ENCODE measurements at regions not wholly inside any gene's neighbourhood (a gene's known extent, or its start where the extent isn't known, plus 50 kb on each side); places are given as distances from the start of the nearest gene placed in this dataset.

- DNase-seq (ENCODE audit: low read depth, low spot score) (no peak), ATAC-seq (no peak)
- Histone ChIP-seq H3K9ac (ENCODE audit: low read length) (no peak overlapping the region), H4K20me1 (ENCODE audit: insufficient read depth) (no peaks in the 10 kb centered on the region), H3K9me2 (ENCODE audit: insufficient read depth) (no peaks in the 10 kb centered on the region), H3K9me3 (ENCODE audit: control insufficient read depth in 1 of 2, insufficient read depth in 1 of 2, low read depth in 1 of 2, low read length in 2 of 2) (peaks cover 3 to 11% of the 10 kb centered on the region in 2 experiments; a peak in 2 of 4 replicates), H2AFZ (ENCODE audit: low read depth, low read length, poor library complexity, severe bottlenecking) (no peak overlapping the region), H3K4me2 (ENCODE audit: low read length) (no peak overlapping the region), H3K4me1 (ENCODE audit: control insufficient read depth in 1 of 2, insufficient read depth in 2 of 2, low read length in 2 of 2) (no peaks in the 10 kb centered on the region), H3K79me2 (ENCODE audit: insufficient read depth, low read length) (no peaks in the 10 kb centered on the region), H3K27me3 (ENCODE audit: insufficient read depth, low read length) (no peaks in the 10 kb centered on the region), H3K27ac (ENCODE audit: low read depth, low read length) (no peak overlapping the region), H3K36me3 (ENCODE audit: control insufficient read depth in 1 of 2, insufficient read depth in 2 of 2, low read length in 2 of 2) (no peaks in the 10 kb centered on the region), H3K4me3 (replicated peaks in 1 of 2; ENCODE audit: low read depth in 1 of 2, low read length in 2 of 2) (no peak overlapping the region)
- TF ChIP-seq EGR1 (IDR thresholded peaks at IDR 0.05; ENCODE audit: low read depth), result no peak
- TF ChIP-seq ATF3 (IDR thresholded peaks at IDR 0.05), result no peak
- TF ChIP-seq POLR2AphosphoS5 (IDR thresholded peaks at IDR 0.05; ENCODE audit: low read depth, low read length), result no peak
- no peak for TF ChIP-seq TCF7L2 (IDR thresholded peaks at IDR 0.05; ENCODE audit: borderline replicate concordance, extremely low read depth, insufficient read depth, insufficient read length)
- ChIA-PET CTCF (no interaction called here), POLR2A (no interaction called here), RAD21 (ENCODE audit: low non-redundant PET in 1 of 2, low total read pairs in 2 of 2, uncharacterized antibody in 2 of 2, unreplicated experiment in 2 of 2) (no interaction called here)
- BruUV-seq (replicated peaks), result no TSS peak
- intact Hi-C loops (cut with micrococcal nuclease), result no loop called here
These were observed 678.3 kb downstream of the TOX3 start for GRCh38 chr16:51868631-51869030.

DNA sequence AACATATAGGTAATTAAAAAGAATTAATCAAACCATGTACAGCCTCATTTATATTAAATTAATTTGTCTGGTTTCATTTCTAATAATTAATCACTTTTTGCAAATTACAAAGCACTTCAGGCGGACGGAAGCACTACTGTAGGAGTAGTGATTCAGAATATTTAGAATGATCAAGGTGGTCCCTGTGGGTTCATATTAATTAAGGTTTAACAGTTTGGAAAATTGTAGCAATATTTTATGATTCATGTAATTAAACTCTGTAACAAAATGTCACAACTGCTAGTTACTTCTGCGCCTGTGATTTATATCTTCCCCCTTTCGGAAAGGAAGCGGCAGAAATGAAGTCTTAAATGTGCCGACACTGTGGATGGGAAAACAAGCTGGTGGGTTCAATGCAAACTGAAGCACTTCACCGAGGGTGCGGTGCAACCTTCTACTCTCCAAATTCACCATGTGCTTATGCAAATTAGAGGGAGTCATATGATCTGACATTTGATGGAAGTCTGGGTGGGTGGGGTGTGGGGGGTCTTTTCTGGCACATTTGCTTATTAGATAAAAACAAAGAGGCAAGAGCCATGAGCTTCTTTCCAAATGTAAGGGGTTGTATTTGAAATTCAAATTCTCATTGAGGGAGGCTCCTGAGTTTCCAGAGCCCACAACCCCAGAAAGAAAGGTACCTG lies 679.4 kb downstream of the TOX3 start:
- H3K79me2 ChIP-seq (ENCODE audit: insufficient read depth, low read length), result no peaks in the 10 kb centered on the region
- no peak overlapping the region for H2AFZ ChIP-seq (ENCODE audit: low read depth, low read length, poor library complexity, severe bottlenecking)
- H3K36me3 ChIP-seq (ENCODE audit: control insufficient read depth in 1 of 2, insufficient read depth in 2 of 2, low read length in 2 of 2), result no peaks in the 10 kb centered on the region
- no peaks in the 10 kb centered on the region for H3K27me3 ChIP-seq (ENCODE audit: insufficient read depth, low read length)
- BruUV-seq (replicated peaks), result no TSS peak
- no peak overlapping the region for H3K4me2 ChIP-seq (ENCODE audit: low read length)
- H3K9ac ChIP-seq (ENCODE audit: low read length), result no peak overlapping the region
- no peaks in the 10 kb centered on the region for H3K9me2 ChIP-seq (ENCODE audit: insufficient read depth)
- no peaks in the 10 kb centered on the region for H4K20me1 ChIP-seq (ENCODE audit: insufficient read depth)
- DNase-seq (ENCODE audit: low read depth, low spot score), result no peak
- no peak overlapping the region for H3K4me3 ChIP-seq (replicated peaks in 1 of 2; ENCODE audit: low read depth in 1 of 2, low read length in 2 of 2)
- ATAC-seq, result no peak
- ChIA-PET POLR2A (no interaction called here), CTCF (no interaction called here), RAD21 (ENCODE audit: low non-redundant PET in 1 of 2, low total read pairs in 2 of 2, uncharacterized antibody in 2 of 2, unreplicated experiment in 2 of 2) (no interaction called here)
- no peaks in the 10 kb centered on the region for H3K4me1 ChIP-seq (ENCODE audit: control insufficient read depth in 1 of 2, insufficient read depth in 2 of 2, low read length in 2 of 2)
- TF ChIP-seq EGR1 (IDR thresholded peaks at IDR 0.05; ENCODE audit: low read depth) (no peak), ZNF274 (IDR thresholded peaks at IDR 0.05; ENCODE audit: low read depth, low read length) (no peak), JUND (IDR thresholded peaks at IDR 0.05) (no peak), POLR2A (IDR thresholded peaks at IDR 0.05; ENCODE audit: borderline replicate concordance, extremely low read depth, insufficient read depth, insufficient read length) (no peak), POLR2AphosphoS5 (IDR thresholded peaks at IDR 0.05; ENCODE audit: low read depth, low read length) (no peak), SP1 (IDR thresholded peaks at IDR 0.05; ENCODE audit: low read depth) (no peak), YY1 (IDR thresholded peaks at IDR 0.05; ENCODE audit: extremely low read depth, insufficient replicate concordance, low read depth, low read length) (no peak)
- TF ChIP-seq, protein P1, sequence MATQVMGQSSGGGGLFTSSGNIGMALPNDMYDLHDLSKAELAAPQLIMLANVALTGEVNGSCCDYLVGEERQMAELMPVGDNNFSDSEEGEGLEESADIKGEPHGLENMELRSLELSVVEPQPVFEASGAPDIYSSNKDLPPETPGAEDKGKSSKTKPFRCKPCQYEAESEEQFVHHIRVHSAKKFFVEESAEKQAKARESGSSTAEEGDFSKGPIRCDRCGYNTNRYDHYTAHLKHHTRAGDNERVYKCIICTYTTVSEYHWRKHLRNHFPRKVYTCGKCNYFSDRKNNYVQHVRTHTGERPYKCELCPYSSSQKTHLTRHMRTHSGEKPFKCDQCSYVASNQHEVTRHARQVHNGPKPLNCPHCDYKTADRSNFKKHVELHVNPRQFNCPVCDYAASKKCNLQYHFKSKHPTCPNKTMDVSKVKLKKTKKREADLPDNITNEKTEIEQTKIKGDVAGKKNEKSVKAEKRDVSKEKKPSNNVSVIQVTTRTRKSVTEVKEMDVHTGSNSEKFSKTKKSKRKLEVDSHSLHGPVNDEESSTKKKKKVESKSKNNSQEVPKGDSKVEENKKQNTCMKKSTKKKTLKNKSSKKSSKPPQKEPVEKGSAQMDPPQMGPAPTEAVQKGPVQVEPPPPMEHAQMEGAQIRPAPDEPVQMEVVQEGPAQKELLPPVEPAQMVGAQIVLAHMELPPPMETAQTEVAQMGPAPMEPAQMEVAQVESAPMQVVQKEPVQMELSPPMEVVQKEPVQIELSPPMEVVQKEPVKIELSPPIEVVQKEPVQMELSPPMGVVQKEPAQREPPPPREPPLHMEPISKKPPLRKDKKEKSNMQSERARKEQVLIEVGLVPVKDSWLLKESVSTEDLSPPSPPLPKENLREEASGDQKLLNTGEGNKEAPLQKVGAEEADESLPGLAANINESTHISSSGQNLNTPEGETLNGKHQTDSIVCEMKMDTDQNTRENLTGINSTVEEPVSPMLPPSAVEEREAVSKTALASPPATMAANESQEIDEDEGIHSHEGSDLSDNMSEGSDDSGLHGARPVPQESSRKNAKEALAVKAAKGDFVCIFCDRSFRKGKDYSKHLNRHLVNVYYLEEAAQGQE (IDR thresholded peaks at IDR 0.05; ENCODE audit: low read depth), result no peak
- no peak overlapping the region for H3K27ac ChIP-seq (ENCODE audit: low read depth, low read length)
- peaks cover 3 to 11% of the 10 kb centered on the region in 2 experiments; a peak in 2 of 4 replicates for H3K9me3 ChIP-seq (ENCODE audit: control insufficient read depth in 1 of 2, insufficient read depth in 1 of 2, low read depth in 1 of 2, low read length in 2 of 2)
- intact Hi-C loops (cut with micrococcal nuclease), result no loop called here
